ENCODE measurements at regions not wholly inside any gene's neighbourhood (a gene's known extent, or its start where the extent isn't known, plus 50 kb on each side); places are given as distances from the start of the nearest gene placed in this dataset.
A peak's percentile ranks its signal among the peaks of the same experiment; 100 is the strongest.

DNA sequence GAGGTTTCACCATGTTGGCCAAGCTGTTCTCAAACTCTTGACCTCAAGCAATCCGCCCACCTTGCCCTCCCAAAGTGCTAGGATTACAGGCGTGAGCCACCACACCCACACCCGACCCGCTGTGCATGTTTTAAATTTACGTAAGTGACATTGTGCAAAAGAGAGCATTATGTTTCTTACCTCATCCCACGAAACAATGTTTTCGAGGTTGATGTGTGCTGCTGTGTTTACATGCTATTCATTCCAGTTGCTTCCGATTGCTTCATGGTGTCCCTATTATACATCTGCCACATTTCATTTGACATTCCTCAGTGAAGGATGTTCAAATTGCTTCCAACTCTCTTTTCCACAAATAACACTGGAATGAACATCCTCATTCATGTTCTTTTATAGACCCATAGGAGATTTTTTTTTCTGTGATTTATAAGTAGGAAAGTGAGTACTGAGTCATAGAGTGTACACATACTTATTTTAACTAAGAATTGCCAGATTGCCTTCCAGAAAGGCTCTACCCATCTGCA is 403.9 kb upstream of the JARID2 start:
- WGBS, 2 donors (ENCODE audit: low coverage in 1 of 2), result 66 to 78% methylated on average over 6 to 8 of the region's 8 CpGs
- Histone ChIP-seq H3K9me3 (no peaks in the 10 kb centered on the region), H3K4me1 (peaks cover 0 to 9% (median 3%) of the 10 kb centered on the region in 4 donors), H3K27me3 (no peaks in the 10 kb centered on the region), H3K4me3 (no peak overlapping the region), H3K36me3 (no peaks in the 10 kb centered on the region), H3K27ac (peak overlapping the region in 3 of 4 donors; percentile 6 to 53 (median 8))
- in situ Hi-C loops (cut with MboI; ENCODE audit: low pct_ligation_motif_present in 1 of 4, low pct_unique_long_range_greater_than_20kb in 1 of 4, low sequenced_read_pairs in 3 of 4), result no loop called here
- DNase-seq, result no peak
- intact Hi-C loops (cut with DNase I; ENCODE audit: low total_unique reads), result no loop called here
- TF ChIP-seq POLR2A (IDR thresholded peaks at IDR 0.05), result no peak
- TF ChIP-seq EP300 (IDR thresholded peaks at IDR 0.05; ENCODE audit: low read depth), result peak; percentile 89
- peak; percentile 90 to 93 (median 91) for TF ChIP-seq POLR2AphosphoS5 (IDR thresholded peaks at IDR 0.05)
- TF ChIP-seq, protein P1, sequence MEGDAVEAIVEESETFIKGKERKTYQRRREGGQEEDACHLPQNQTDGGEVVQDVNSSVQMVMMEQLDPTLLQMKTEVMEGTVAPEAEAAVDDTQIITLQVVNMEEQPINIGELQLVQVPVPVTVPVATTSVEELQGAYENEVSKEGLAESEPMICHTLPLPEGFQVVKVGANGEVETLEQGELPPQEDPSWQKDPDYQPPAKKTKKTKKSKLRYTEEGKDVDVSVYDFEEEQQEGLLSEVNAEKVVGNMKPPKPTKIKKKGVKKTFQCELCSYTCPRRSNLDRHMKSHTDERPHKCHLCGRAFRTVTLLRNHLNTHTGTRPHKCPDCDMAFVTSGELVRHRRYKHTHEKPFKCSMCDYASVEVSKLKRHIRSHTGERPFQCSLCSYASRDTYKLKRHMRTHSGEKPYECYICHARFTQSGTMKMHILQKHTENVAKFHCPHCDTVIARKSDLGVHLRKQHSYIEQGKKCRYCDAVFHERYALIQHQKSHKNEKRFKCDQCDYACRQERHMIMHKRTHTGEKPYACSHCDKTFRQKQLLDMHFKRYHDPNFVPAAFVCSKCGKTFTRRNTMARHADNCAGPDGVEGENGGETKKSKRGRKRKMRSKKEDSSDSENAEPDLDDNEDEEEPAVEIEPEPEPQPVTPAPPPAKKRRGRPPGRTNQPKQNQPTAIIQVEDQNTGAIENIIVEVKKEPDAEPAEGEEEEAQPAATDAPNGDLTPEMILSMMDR (IDR thresholded peaks at IDR 0.05), result no peak

DNA sequence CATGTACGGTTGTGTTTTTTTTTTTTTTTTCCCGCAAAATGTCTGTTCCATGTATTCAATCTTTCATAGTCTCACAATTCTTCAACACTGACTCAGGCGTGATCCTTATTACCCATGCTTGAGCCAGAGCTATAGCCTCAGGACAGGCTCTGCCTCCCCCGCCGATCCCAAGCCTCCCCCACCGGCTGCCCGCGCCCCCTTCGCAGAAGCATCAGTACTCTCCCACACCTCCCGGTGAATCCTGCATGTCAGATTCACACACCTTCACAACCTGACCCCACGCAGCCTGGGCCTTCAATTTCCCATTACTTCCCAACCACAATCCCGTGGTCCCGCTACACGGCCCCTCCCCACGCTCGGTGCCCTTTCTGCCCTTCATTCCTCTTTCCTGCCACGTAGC is 401.5 kb upstream of the JARID2 start:
- no peaks in the 10 kb centered on the region for H3K9me3 ChIP-seq
- H3K27ac ChIP-seq, result no peak overlapping the region
- TF ChIP-seq, protein P1 (IDR thresholded peaks at IDR 0.05), result no peak
- TF ChIP-seq EP300 (IDR thresholded peaks at IDR 0.05; ENCODE audit: low read depth) (no peak), POLR2AphosphoS5 (IDR thresholded peaks at IDR 0.05) (no peak), POLR2A (IDR thresholded peaks at IDR 0.05) (no peak)
- no peaks in the 10 kb centered on the region for H3K27me3 ChIP-seq
- in situ Hi-C loops (cut with MboI; ENCODE audit: low pct_ligation_motif_present in 1 of 4, low pct_unique_long_range_greater_than_20kb in 1 of 4, low sequenced_read_pairs in 3 of 4), result no loop called here
- no peak overlapping the region for H3K4me3 ChIP-seq
- intact Hi-C loops (cut with DNase I; ENCODE audit: low total_unique reads), result no loop called here
- H3K36me3 ChIP-seq, result no peaks in the 10 kb centered on the region
- peaks cover 0 to 5% (median 0%) of the 10 kb centered on the region in 4 donors for H3K4me1 ChIP-seq
- 90 to 94% methylated on average over 3 to 16 of the region's 17 CpGs for WGBS, 2 donors (ENCODE audit: low coverage in 1 of 2)
- DNase-seq, result no peak

DNA sequence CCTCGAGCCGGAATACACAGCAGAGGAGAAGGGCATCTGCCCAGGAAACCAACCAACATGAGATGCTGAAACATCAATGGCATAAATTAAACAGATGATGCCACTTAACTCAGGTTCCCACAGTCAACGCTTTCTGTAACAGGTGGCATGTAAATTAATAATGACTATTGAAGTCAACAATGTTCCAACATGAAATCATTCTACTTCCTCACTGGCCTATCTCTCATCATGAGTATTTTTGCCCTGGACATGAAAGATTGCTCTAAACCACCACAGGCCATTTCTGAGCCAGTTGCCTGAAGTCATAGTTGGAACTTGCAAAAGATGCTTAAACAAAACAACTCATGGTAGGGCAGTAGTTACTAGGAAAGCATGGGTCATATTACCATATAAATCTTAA is 397.9 kb upstream of the JARID2 start:
- Histone ChIP-seq H3K27ac (no peak overlapping the region), H3K4me1 (no peaks in the 10 kb centered on the region), H3K27me3 (no peaks in the 10 kb centered on the region), H3K9me3 (no peaks in the 10 kb centered on the region), H3K4me3 (no peak overlapping the region), H3K36me3 (no peaks in the 10 kb centered on the region)
- no peak for DNase-seq
- in situ Hi-C loops (cut with MboI; ENCODE audit: low pct_ligation_motif_present in 1 of 4, low pct_unique_long_range_greater_than_20kb in 1 of 4, low sequenced_read_pairs in 3 of 4), result no loop called here
- intact Hi-C loops (cut with DNase I; ENCODE audit: low total_unique reads), result no loop called here
- TF ChIP-seq, protein P1 (IDR thresholded peaks at IDR 0.05), result no peak
- TF ChIP-seq EP300 (IDR thresholded peaks at IDR 0.05; ENCODE audit: low read depth), result no peak
- TF ChIP-seq POLR2AphosphoS5 (IDR thresholded peaks at IDR 0.05), result no peak
- no peak for TF ChIP-seq POLR2A (IDR thresholded peaks at IDR 0.05)
- WGBS, 2 donors (ENCODE audit: low coverage in 1 of 2), result 87% methylated on average over 3 of the region's 3 CpGs; no CpG with 5 or more reads in 1 of the 2 donors

DNA sequence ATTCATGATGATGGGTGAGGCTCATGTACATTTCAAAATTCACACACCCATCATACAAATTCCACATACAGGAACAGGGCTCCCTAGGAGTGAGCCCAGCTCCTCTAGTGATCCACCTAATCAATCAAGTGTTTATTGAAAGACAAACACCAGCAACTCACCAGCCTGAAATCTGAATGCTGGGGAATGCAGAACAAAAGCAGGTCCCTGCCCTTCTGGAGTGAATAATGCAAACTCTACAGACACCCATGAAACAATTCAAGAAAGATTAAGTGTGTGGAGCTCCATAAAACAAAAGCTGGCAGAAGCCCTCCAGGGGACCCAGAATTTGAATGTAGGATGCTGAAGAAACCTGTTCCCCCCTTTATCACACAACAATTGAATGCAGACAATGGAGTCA is 396.7 kb upstream of the JARID2 start:
- Histone ChIP-seq H3K36me3 (no peaks in the 10 kb centered on the region), H3K27me3 (no peaks in the 10 kb centered on the region), H3K4me1 (no peaks in the 10 kb centered on the region), H3K4me3 (no peak overlapping the region), H3K27ac (no peak overlapping the region), H3K9me3 (no peaks in the 10 kb centered on the region)
- no peak for DNase-seq
- TF ChIP-seq POLR2A (IDR thresholded peaks at IDR 0.05) (no peak), POLR2AphosphoS5 (IDR thresholded peaks at IDR 0.05) (no peak), EP300 (IDR thresholded peaks at IDR 0.05; ENCODE audit: low read depth) (no peak)
- TF ChIP-seq, protein P1 (IDR thresholded peaks at IDR 0.05), result no peak
- in situ Hi-C loops (cut with MboI; ENCODE audit: low pct_ligation_motif_present in 1 of 4, low pct_unique_long_range_greater_than_20kb in 1 of 4, low sequenced_read_pairs in 3 of 4) (no loop called here), intact Hi-C loops (cut with DNase I; ENCODE audit: low total_unique reads) (no loop called here)
